M059J (cell line): ENCODE measurements at regions not wholly inside any gene's neighbourhood (a gene's known extent, or its start where the extent isn't known, plus 50 kb on each side); places are given as distances from the start of the nearest gene placed in this dataset.
"Not testable (repeated sequence)": the region's sequence is repeated elsewhere in the genome, so short reads cannot be mapped to it uniquely, and the experiment has no call there.

ENCODE experiments used
- DNase-seq: peaks from one replicate; pipeline ENCODE4 v3.0.0-alpha.2; 2012; ENCODE audit warnings: low read depth

DNA sequence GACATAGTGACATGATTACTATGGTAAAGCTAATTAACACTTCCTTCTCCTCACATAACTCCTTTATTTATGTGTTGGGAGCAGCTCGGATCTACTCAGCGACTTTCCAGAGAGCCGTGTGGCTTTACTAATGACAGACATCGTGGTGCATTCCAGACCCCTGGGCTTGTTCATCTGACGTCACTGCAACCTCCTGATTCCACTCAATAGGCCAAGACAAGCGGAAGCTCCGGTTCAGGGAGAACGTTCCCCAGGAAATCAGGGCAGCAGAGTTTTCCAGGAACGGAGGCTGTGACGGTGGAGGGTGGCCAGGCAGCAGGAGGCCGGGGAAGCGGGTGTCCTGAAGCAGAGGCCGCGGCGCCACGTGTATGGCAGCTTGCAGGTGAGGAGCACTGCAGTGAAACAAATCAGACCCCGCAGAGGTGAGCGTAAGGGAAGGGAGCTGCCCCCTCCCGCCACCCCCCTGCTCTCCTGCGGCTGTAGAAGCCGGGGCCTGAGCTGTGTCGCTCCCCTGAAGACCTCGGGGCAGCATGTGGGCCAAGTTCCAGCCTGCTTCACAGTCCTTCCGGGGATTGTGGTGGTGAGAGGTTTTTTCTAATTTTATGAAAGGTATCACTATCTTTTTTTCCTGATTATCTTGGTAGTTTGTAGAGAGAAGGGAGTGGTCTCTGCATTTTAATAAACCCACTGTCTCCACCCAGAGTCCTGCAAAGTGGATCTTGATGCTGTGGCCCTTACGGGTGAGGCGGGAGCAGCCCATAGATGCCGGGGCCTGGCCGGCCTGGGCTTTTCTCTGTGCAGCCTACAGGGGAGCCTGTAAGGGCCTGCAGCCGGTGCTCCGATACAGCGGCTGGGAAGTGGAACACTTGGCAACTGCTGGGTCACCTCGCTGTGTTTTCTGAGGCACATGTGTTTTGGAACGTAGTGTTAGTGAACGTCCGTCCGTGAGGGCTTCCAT lies 220.4 kb upstream of the IRX4 start:
- DNase-seq: no peak

DNA sequence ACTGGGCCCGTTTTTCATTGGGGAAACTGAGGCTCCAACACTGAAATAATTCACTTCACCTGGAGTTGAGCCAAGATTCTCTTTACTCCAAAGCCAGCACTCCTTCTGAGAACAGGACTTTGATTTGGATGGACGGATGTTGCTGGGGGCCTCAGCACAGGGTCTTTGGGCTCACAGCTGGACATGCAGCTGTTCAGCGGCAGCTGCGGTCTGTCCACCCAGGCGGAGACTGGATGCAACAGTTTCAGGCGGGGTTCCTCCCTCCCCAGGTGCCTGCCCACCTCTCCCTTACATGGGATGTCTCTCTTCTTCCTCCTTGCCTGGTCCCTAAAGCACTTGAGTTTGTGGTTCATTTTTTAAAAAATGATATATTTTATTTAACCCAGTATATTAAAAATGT lies 219.0 kb upstream of the IRX4 start:
- DNase-seq: no peak

DNA sequence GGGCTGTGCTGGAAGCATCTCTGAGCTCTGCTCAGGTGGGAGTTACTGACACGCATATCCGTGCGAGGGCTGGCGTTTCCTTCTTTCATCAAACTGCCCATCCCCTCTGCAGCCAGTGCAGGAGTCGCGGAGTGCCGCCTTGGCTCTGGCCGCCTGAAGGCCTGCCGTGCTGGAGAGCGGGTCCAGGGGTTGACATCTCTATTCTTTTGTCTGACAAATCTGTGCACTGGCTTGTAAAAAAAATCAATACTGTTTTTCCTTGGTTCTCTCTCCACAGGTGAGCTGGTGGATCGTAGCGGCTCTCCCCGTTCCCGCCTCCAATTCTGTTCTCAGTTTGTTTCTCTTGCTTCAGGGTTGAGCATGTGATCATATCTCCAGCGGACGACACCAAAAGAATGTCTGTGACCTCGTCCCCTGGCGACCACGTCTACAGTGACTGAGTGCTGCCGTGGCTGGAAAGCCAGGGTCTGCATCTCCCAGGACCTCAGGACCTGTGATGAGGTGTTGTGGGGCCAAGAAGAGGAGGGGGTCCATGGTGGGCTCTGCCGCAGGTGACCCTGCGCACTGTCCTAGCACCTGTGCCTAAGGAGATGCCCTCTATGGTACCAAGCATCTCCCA lies 214.3 kb upstream of the IRX4 start:
- DNase-seq: no peak

DNA sequence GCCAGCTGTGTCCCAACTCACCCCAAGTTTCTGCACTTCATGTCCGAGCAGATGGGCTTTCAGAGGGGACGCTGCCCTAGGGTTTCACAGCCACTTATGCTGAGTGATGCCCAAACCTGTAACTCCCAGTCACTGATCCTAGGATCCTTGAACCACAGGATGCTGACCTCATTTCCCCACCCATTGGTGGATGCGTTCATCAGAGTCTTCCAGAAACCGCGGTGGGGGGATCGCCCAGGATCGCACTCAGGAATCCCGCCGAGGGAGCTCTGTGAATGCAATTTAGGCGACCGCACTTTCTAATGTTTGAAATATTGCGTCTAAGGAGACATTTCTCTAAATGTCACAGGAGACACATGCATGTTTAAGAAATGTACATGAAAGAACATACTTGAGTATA lies 212.3 kb upstream of the IRX4 start:
- DNase-seq: no peak

DNA sequence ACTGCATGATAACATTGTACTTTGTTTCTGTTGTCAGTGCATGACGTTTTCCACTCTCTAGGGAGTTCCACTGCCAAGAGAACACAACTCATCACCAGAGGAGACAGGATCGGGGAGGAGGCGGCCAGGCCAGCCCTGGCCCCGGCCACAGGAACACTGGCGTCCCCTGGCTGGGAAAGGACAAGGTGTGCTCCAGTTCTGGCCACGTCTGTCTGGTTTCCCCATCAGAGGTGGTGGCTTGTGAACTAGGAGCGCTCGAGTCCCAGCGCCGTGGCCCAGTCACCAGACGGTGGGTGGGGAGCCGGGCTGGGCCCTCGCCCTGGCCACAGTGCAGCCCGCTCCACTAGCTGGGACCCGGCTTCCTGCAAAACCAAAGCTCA lies 211.9 kb upstream of the IRX4 start:
- DNase-seq: peak; percentile 9

DNA sequence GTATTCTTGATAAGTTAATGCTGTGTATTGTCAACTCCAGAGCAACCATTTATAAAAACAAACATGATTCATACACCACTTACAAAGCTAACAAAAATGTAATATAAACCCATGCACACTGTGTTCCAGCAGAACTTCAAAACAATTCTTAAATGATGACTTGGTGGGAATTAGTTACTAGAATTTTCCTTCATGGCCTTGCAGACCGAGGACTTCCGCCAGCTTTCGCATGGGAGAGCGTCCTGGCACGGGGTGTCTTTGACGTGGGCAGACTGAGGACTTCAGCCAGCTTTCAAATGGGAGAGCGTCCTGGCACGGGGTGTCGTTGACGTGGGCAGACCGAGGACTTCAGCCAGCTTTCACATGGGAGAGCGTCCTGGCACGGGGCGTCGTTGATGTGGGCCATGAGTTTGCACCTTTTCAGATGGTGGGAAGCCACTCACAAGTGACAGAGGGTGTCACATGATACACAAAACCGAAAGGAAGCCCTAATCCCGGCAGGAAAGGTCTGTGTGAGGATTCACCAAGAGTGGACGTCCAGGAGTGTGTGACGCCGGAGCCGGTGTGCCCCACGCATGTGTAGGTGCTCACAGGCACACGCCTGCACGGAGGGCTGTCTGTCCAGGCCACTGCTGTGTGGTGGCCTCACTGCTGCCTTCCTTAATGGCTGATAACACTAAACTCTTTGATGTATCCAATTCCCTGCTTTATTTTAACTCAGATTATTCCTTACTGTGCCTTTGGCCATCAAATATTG lies 211.3 kb upstream of the IRX4 start:
- DNase-seq: peak; percentile 87

DNA sequence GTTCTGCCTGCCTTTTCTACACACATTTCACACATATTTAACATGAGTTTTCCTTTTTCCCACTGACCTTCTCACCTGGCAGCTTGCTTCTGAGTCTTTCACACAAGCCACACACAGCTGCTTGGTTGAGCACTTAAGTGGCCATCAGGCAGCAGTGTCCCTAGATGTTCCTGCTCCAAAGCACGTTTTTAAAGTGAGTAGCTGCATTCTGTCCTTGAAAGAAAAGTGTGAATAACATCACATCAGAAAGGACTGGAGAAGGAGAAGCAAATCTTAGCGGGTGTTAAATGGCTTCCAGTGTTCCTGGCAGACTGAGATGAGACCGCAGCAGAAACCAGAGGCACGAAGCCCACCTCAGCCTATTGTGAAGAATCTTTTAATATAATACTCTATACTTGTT lies 209.2 kb upstream of the IRX4 start:
- DNase-seq: no peak

DNA sequence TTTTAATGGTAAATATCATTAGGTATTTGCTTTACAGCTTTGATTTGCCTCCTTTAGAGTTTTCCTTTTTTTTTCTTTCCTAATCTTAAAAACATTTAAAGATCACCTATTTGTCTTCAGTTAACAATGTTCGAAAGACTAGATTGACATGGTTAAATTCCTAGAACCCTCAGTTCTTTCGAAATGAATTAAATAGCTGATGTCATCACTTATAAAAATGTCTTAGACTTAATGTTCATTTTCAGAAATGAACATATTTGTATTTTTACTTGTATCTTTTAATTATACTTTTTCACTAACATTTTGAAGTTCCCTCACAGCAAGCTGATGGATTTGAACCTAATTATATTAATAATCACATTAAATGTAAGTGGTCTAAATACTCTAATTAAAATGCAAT lies 205.3 kb upstream of the IRX4 start:
- no peak for DNase-seq

DNA sequence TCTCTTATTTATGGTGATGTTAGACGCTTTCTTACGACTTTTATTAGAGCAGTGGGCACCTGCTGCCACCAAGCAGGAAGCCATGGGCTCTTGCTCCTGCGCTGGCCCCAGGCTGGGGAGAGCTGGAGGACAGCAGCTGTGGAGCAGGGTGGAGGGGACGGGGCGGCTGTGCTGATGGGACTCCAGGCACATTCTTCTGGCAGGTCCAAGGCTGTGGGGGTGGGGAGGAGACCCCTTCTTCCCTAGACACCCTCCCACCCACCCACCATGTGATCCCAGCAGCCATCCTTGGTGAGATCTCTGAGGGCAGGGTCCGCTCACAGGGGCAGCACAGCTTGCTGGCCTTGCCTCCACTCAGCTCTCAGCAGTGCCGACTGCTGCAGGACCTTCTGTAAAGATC lies 192.6 kb upstream of the IRX4 start:
- no peak for DNase-seq

DNA sequence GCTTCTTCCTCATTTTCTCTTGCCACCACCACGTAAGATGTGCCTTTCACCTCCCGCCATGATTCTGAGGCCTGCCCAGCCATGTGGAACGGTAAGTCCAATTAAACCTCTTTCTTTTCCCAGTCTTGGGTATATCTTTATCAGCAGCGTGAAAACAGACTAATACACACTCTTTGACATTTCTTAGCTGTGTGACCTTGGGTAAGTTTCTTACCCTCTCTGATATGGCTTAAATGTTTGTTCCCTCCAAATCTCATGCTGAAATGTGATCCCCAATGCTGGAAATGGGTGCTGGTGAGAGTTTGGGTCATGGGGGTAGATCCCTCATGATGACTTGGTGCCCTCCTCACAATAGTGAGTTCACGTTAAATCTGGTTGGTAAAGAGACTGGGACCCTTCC lies 188.8 kb upstream of the IRX4 start:
- no peak for DNase-seq

DNA sequence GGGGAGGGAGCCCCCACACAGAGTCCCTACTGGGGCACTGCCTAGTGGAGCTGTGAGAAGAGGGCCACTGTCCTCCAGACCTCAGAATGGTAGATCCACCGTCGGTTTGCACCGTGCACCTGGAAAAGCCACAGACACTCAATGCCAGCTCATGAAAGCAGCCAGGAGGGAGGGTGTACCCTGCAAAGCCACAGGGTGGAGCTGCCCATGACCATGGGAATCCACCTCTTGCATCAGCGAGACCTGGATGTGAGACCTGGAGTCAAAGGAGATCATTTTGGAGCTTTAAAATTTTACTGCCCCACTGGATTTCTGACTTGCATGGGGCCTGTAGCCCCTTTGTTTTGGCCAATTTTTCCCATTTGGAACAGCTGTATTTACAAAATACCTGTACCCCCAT lies 188.1 kb upstream of the IRX4 start:
- DNase-seq: not testable (repeated sequence)

DNA sequence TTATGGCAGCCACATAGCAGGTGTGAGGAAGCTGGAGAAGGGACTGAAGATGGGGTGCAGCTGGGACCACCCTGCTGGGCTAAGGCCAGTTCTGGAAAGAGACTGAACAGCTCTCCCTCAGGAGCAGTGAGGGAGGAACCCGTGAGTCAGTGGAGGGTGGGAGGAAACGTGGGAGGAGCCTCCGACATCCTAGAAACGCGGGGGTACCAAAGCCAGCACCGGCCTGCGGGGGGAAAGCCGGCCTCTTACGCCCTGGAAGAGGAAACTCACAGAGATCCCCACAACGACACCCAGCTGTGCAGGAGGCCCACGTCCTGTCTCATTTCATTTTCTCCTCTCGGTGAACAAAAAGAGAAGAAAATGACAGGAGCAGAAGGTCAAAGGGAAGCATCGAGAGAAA lies 185.8 kb upstream of the IRX4 start:
- no peak for DNase-seq

DNA sequence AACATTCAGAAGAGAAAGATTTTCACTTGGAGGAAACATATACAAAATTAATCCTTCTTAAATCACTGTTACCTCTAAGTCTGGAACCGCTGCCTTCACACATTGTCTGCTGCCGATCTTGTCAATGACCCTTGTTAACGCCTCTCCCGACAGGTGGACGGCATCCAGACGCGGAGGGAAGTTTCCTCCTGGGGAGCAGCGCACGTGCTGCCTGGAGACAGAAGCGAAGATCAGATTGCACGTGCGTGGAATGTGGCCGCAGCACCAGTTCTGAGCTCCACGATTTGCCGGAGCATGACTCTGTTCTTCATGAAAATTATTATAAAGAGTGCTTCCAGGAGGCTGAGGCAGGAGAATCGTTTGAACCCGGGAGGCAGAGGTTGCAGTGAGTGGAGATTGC lies 183.6 kb upstream of the IRX4 start:
- DNase-seq: no peak

DNA sequence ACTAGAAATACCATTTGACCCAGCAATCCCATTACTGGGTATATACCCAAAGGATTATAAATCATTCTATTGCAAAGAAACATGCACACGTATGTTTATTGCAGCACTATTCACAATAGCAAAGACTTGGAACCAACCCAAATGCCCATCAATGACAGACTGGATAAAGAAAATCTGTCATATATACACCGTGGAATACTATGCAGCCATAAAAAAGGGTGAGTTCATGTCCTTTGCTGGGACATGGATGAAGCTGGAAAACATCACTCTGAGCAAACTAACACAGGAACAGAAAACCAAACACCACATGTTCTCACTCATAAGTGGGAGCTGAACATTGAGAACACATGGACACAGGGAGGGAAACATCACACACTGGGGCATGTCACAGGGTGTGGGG lies 180.7 kb upstream of the IRX4 start:
- not testable (repeated sequence) for DNase-seq

DNA sequence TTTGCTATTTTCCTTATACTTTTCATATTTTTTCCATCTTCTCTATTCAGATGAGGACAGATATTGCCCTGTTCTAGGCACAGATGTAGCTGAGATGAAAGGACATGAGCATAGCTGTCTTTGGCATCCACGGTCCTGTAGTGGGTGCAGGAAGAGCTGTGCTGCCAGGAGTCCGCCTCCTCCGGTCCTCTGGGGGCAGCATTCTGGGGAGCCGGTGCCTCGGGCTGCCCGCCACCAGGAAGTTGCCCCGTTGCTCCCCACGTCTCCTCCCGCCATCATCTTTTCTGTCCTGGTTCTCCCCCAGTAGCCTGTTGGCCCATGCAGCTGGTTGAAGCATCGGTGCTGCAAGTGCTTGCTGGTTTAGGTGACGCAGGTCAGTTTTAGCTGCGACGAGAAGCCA lies 170.0 kb upstream of the IRX4 start:
- no peak for DNase-seq

DNA sequence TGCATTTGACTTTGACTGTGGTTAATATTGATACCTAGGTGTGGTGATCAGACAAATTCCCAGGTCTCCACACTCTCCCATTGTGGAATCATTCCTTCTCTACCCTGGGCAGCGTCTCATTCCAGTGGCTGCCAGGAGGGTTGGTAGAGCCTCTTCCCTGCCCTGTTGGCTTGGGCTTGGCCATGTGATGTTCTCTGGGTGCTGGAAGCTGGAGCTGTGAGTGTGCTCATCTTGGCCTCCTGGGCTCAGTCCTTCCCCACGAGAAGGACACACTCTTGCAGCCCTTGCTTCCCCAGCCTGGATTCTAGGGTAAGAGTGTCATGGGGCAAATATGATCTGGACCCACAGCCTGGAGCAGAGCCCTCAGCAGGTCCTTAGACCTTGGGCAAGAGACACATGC lies 167.2 kb upstream of the IRX4 start:
- DNase-seq: no peak

DNA sequence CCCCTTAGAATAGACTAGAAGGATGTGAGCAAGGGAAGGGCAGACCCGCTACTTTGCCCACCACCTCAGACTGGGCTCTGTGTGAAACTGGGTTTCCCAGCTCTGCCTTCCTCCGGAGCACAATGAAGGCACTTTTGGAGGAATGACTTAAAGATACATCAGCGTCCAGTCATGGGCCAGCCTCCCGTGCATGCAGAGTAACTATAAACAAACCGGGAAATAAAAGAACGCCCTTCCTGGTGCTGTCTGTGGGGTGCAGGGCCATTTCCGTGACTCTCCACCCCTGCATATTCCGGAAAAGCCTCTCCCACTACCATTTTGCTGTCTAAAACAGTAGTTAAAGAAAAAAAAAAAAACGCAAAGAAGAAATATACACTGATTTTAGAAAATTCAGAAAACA lies 165.9 kb upstream of the IRX4 start:
- no peak for DNase-seq

DNA sequence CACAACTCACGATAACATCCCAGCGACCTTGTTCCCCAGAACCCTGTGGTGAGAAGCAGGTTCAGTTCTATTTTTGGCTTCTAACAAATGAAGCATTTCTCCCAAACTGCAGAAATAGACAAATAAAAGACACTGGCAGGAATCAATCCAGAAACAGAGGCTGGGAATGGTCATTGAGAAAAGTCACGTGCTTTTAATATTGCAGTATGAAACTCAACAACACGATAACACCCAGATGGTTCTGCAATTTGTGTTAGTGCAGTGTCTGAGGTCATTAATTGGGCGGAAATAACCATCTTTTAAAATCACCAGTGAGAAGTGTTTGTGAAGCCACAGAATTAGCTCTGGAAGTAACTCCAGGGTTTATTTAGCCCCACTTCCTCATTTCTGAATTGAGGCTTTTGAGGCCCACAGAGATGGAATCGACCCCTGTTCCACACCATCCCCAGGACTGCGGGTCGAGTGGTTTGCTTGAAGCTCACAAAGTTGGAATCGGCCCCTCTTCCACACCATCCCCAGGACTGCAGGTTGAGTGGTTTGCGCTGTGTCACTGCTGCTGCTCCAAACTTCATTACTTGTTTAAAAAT lies 164.7 kb upstream of the IRX4 start:
- no peak for DNase-seq

DNA sequence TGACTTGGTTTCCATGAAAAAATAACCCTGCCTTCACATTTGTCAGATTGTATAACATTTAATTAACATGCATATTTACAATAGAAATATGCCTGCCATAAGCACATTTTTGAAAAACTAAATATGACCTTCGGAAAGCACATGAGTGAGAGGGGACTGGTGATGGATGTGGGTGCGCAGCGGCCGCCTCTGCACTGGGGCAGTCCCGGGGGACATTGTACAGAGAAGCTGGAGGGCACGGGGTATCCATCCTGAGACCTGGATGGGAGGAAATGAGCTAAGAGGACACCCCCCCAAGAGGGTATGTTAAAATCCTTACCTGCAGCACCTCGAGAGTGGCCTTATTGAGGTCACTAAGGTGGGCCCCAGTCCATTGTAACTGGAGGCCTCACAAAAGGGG lies 161.3 kb upstream of the IRX4 start:
- no peak for DNase-seq

DNA sequence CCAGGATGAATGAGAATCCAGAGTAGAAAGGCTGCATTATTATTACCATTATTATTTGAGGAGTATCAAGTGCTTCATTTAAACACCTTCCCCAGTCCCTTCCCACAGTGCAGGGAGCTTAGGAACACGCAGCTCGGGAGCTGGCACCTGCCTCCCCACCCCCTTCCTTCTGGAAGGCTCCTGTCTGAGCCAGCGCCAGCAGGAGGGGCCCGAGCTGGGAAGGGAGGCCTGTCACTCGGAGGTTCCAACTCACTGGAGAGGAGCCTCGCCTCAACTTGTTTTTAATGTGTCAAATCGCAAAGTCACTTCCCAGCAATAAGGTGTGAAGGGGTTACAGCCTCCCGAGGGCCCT lies 156.4 kb upstream of the IRX4 start:
- DNase-seq: no peak

DNA sequence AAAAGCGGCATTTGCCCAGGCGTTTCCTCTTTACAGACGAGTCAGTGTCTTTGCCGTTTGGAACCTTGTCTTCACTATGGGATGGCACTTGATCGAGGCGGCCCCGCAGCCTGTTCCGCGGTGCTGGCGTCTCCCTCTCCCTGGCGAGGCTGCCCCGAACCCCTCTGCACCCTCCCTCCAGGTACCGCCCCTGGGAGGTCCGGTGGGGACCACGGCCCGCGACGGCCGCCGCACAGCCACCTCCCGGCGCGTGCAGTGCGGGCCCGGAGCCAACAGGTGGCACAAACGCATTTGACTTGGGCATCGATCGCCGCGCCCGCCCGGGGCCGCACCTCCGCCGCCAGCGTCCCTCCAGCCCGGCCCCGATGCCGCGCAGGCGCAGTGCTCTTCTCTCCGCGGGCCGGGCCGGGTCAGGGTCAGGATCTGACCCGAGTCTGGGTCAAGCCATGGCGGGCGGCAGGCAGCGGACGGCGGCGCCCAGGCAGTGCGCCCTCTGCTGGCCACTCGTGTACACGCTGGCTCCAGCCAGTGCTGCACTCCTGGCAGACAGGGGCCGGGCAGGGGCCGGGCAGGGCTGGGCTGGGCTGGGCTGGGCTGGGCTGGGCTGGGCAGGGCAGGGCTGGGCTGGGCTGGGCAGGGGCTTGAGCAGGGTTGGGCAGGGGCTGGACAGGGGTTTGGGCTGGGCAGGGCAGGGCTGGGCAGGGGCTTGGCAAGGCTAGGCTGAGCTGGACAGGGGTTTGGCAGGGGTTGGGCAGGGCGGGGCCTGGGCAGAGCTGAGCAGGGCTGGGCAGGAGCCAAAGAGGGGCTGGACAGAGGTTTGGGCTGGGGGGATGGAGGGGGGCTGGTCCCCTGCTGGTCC lies 155.8 kb upstream of the IRX4 start:
- DNase-seq: no peak

DNA sequence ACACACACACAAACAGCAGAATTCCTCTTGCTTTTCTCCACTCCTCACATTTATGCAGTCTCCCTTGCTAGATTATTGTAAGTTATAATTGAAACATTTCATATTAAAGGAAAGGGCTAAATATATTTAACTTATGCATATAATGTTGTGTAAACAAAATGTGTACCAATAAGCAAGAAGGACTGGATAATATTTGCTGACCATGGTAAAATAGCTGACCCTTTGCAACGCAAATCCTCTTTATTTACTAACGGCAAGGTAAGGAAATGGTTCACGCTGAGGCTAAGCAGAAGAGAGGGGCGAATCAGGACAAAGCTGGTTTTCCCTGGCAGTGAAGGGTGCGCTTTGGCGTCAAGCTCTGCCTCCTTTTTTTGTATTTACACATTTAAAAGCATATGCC lies 154.2 kb upstream of the IRX4 start:
- DNase-seq: no peak
